CD14-positive monocyte (primary cell): ENCODE measurements at regions not wholly inside any gene's neighbourhood (a gene's known extent, or its start where the extent isn't known, plus 50 kb on each side); places are given as distances from the start of the nearest gene placed in this dataset.
A peak's percentile ranks its signal among the peaks of the same experiment; 100 is the strongest.

Experiments used
- DNase-seq, 3 donors: peaks; one replicate each; pipeline ENCODE4 v3.0.0-alpha.2; 2011 to 2022
- H2AFZ ChIP-seq: 2 replicates; pipeline ENCODE4 v1.6.0; 2012; ENCODE audit warnings: mild to moderate bottlenecking, low read depth, low read length, inconsistent platforms; ENCODE audit not compliant: insufficient read depth, poor library complexity, severe bottlenecking
- H3K27ac ChIP-seq, 2 donors: 1 replicate in 1 of 2; 2 replicates in 1 of 2; pipeline ENCODE4 v1.5.1; 2012 to 2013; ENCODE audit warnings: low read length in 2 of 2, control low read depth in 1 of 2, inconsistent platforms in 1 of 2, low read depth in 1 of 2, mild to moderate bottlenecking in 1 of 2
- H3K27me3 ChIP-seq, 2 donors: one replicate each; pipeline versions ENCODE4 v1.6.0 to v1.6.1; 2011 to 2013; ENCODE audit warnings: low read length in 2 of 2; ENCODE audit not compliant: control insufficient read depth in 2 of 2, insufficient read depth in 2 of 2
- H3K36me3 ChIP-seq, 2 donors: replicated peaks in 1 of 2; 1 replicate in 1 of 2; 2 replicates in 1 of 2; pipeline versions ENCODE4 v1.5.1 to v1.6.1; 2012 to 2013; ENCODE audit warnings: low read length in 2 of 2, control low read depth in 1 of 2, inconsistent platforms in 1 of 2, mild to moderate bottlenecking in 1 of 2; ENCODE audit not compliant: insufficient read depth in 2 of 2, control insufficient read depth in 1 of 2
- H3K4me1 ChIP-seq, 2 donors: 1 replicate in 1 of 2; 2 replicates in 1 of 2; pipeline versions ENCODE4 v1.5.1 to v1.6.1; 2012 to 2013; ENCODE audit warnings: low read length in 2 of 2, control low read depth in 1 of 2, inconsistent platforms in 1 of 2, mild to moderate bottlenecking in 1 of 2, moderate library complexity in 1 of 2; ENCODE audit not compliant: insufficient read depth in 2 of 2, control insufficient read depth in 1 of 2
- H3K4me2 ChIP-seq: replicated peaks from 2 replicates; pipeline ENCODE3; 2012; ENCODE audit warnings: low read length, moderate library complexity, mild to moderate bottlenecking; ENCODE audit not compliant: poor library complexity, severe bottlenecking; ENCODE audit errors: extremely low read depth
- H3K4me3 ChIP-seq, 3 experiments: fragments of 200-600 bp in 1 of 3; sonication (generic) in 1 of 3; replicated peaks in 1 of 3; 1 replicate in 2 of 3; 2 replicates in 1 of 3; pipeline ENCODE4 v1.5.1; 2011 to 2013; ENCODE audit warnings: low read length in 3 of 3, mild to moderate bottlenecking in 3 of 3, control low read depth in 2 of 3, low read depth in 2 of 3, inconsistent platforms in 1 of 3, moderate library complexity in 1 of 3
- H3K79me2 ChIP-seq: 2 replicates; pipeline ENCODE4 v1.6.0; 2012; ENCODE audit warnings: mild to moderate bottlenecking, control low read depth, inconsistent platforms, low read length, moderate library complexity; ENCODE audit not compliant: insufficient read depth
- H3K9ac ChIP-seq: 2 replicates; pipeline ENCODE4 v1.6.0; 2017; ENCODE audit warnings: low read length, mild to moderate bottlenecking; ENCODE audit not compliant: insufficient read depth, poor library complexity, severe bottlenecking
- H3K9me3 ChIP-seq, 2 donors: replicated peaks in 1 of 2; 1 replicate in 1 of 2; 2 replicates in 1 of 2; pipeline versions ENCODE4 v1.5.1 to v1.6.1; 2012 to 2013; ENCODE audit warnings: low read length in 2 of 2, control low read depth in 1 of 2; ENCODE audit not compliant: control insufficient read depth in 1 of 2, insufficient read depth in 1 of 2
- H4K20me1 ChIP-seq: 2 replicates; pipeline ENCODE4 v1.6.0; 2012; ENCODE audit warnings: mild to moderate bottlenecking, low read length, control low read depth, moderate library complexity; ENCODE audit not compliant: insufficient read depth
- H3K27ac Mint-ChIP-seq, 7 donors: one replicate each; pipeline ENCODE4 v1.8.0; 2020; ENCODE audit warnings: mild to moderate bottlenecking in 7 of 7, mixed read lengths in 7 of 7, moderate library complexity in 6 of 7, inconsistent platforms in 2 of 7
- H3K27me3 Mint-ChIP-seq, 3 donors: one replicate each; pipeline ENCODE4 v1.8.0; 2021 to 2022; ENCODE audit warnings: low read depth in 3 of 3, mild to moderate bottlenecking in 3 of 3, mixed read lengths in 3 of 3, moderate library complexity in 3 of 3, inconsistent platforms in 1 of 3
- H3K36me3 Mint-ChIP-seq, 2 donors: one replicate each; pipeline ENCODE4 v1.8.0; 2020; ENCODE audit warnings: mixed read lengths in 2 of 2, inconsistent platforms in 1 of 2, mild to moderate bottlenecking in 1 of 2
- H3K4me1 Mint-ChIP-seq: one replicate; pipeline ENCODE4 v1.8.0; 2020; ENCODE audit warnings: mild to moderate bottlenecking, mixed read lengths
- H3K4me3 Mint-ChIP-seq, 2 donors: one replicate each; pipeline ENCODE4 v1.8.0; 2020; ENCODE audit warnings: mild to moderate bottlenecking in 2 of 2, mixed read lengths in 2 of 2, moderate library complexity in 1 of 2
- H3K9me3 Mint-ChIP-seq, 7 donors: one replicate each; pipeline ENCODE4 v1.8.0; 2020 to 2022; ENCODE audit warnings: mixed read lengths in 7 of 7, mild to moderate bottlenecking in 6 of 7, moderate library complexity in 6 of 7, inconsistent platforms in 2 of 7
- WGBS: methylation state at CpG from one replicate; pipeline ENCODE4 v1.1.5; 2013; ENCODE audit warnings: missing lambda C conversion rate; ENCODE audit not compliant: insufficient coverage; 5-methylcytosine and 5-hydroxymethylcytosine counted together
- intact Hi-C, 2 donors: fragments of 100-400 bp; cut with micrococcal nuclease; formaldehyde crosslinking; loops; one replicate each; pipeline versions ENCODE4 v1.15.0 to v1.15.1; 2023
- TF ChIP-seq, protein P1 (sequence below): fragments of 200-600 bp; IDR thresholded peaks from one replicate; pipeline ENCODE4 v1.8.0; 2022; ENCODE audit warnings: antibody characterized with exemption, mild to moderate bottlenecking

GRCh38 chr1:169048043-169048442, 58.4 kb upstream of the ATP1B1 start:
- TF ChIP-seq, protein P1, sequence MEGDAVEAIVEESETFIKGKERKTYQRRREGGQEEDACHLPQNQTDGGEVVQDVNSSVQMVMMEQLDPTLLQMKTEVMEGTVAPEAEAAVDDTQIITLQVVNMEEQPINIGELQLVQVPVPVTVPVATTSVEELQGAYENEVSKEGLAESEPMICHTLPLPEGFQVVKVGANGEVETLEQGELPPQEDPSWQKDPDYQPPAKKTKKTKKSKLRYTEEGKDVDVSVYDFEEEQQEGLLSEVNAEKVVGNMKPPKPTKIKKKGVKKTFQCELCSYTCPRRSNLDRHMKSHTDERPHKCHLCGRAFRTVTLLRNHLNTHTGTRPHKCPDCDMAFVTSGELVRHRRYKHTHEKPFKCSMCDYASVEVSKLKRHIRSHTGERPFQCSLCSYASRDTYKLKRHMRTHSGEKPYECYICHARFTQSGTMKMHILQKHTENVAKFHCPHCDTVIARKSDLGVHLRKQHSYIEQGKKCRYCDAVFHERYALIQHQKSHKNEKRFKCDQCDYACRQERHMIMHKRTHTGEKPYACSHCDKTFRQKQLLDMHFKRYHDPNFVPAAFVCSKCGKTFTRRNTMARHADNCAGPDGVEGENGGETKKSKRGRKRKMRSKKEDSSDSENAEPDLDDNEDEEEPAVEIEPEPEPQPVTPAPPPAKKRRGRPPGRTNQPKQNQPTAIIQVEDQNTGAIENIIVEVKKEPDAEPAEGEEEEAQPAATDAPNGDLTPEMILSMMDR: no peak
- Histone ChIP-seq H4K20me1 (no peaks in the 10 kb centered on the region), H3K27me3 (no peaks in the 10 kb centered on the region), H3K4me1 (peaks cover 45 to 53% of the 10 kb centered on the region in 2 donors), H3K4me3 (no peak overlapping the region), H2AFZ (no peak overlapping the region), H3K36me3 (no peaks in the 10 kb centered on the region), H3K4me2 (no peak overlapping the region), H3K79me2 (no peaks in the 10 kb centered on the region), H3K27ac (no peak overlapping the region), H3K9ac (no peak overlapping the region), H3K9me3 (no peaks in the 10 kb centered on the region)
- peak; percentile 17 to 78 (median 35) for DNase-seq
- peaks cover 48% of the 10 kb centered on the region for H3K4me1 Mint-ChIP-seq
- peak overlapping the region in 5 of 7 donors; percentile 9 to 79 (median 42) for H3K27ac Mint-ChIP-seq
- no peaks in the 10 kb centered on the region for H3K36me3 Mint-ChIP-seq
- H3K9me3 Mint-ChIP-seq: peaks cover 0 to 2% (median 0%) of the 10 kb centered on the region in 7 donors
- intact Hi-C loops: loop anchor here in 1 of 2 donors (10.0 kb wide), 1 partner anchor 57 kb away; the partner anchor contains the start of gene ATP1B1
- peaks cover 0 to 7% (median 2%) of the 10 kb centered on the region in 3 donors for H3K27me3 Mint-ChIP-seq
- H3K4me3 Mint-ChIP-seq: peak overlapping the region in 1 of 2 donors; percentile 60
- 0% methylated on average over 1 of the region's 3 CpGs for WGBS

DNA sequence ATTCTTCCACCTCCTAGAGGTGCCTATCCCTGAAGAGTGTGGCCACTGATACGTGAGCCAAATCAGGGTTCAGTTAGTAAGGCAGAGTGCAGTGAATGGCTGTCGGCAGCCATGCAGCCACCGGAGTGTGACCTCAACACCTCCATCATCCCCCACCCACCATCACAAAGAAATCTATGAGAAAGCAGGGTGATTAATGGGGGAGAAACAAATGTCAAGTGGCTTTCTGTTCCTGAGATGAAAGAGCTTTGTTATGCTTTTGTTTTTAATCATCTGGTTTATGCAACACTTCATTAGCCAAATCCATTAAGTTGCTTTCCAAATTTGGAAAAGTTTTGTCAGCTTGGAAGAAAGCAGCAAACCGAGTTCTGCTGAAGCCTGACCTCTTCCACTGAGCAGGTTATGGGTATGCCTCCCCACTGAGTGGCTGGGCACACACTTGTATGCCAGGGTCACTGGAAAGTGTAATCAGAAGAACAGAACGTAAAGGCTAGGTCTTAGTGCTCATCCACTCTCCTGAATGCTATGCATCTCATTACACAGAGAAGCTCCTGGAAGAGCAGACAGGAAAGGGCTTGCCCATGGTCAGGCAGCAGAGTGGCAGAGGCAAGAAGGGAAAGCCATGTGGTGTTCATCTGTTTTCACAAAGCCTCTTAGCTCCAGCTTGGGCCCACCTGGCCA, 57.1 kb upstream of the ATP1B1 start:
- Histone ChIP-seq H3K4me1 (peaks cover 34 to 42% of the 10 kb centered on the region in 2 donors), H3K36me3 (no peaks in the 10 kb centered on the region), H3K4me2 (no peak overlapping the region), H3K9ac (no peak overlapping the region), H2AFZ (no peak overlapping the region), H3K9me3 (no peaks in the 10 kb centered on the region), H3K79me2 (no peaks in the 10 kb centered on the region), H4K20me1 (no peaks in the 10 kb centered on the region), H3K4me3 (no peak overlapping the region), H3K27ac (no peak overlapping the region), H3K27me3 (no peaks in the 10 kb centered on the region)
- peaks cover 0 to 14% (median 1%) of the 10 kb centered on the region in 3 donors for H3K27me3 Mint-ChIP-seq
- peaks cover 0 to 2% (median 0%) of the 10 kb centered on the region in 7 donors for H3K9me3 Mint-ChIP-seq
- no peak overlapping the region for H3K27ac Mint-ChIP-seq
- TF ChIP-seq, protein P1: no peak
- no peaks in the 10 kb centered on the region for H3K36me3 Mint-ChIP-seq
- no peak for DNase-seq
- no peak overlapping the region for H3K4me3 Mint-ChIP-seq
- WGBS: 100% methylated on average over 1 of the region's 5 CpGs
- intact Hi-C loops: loop anchor here in 1 of 2 donors (10.0 kb wide), 1 partner anchor 55 kb away; the partner anchor contains the start of gene ATP1B1
- peaks cover 35% of the 10 kb centered on the region for H3K4me1 Mint-ChIP-seq
